NCI-H345 (cell line): ENCODE measurements at regions not wholly inside any gene's neighbourhood (a gene's known extent, or its start where the extent isn't known, plus 50 kb on each side); places are given as distances from the start of the nearest gene placed in this dataset.

Experiments
- DNase-seq: peaks from one replicate; lab custom pipeline; 2025; lab: John Stamatoyannopoulos, UW

DNA sequence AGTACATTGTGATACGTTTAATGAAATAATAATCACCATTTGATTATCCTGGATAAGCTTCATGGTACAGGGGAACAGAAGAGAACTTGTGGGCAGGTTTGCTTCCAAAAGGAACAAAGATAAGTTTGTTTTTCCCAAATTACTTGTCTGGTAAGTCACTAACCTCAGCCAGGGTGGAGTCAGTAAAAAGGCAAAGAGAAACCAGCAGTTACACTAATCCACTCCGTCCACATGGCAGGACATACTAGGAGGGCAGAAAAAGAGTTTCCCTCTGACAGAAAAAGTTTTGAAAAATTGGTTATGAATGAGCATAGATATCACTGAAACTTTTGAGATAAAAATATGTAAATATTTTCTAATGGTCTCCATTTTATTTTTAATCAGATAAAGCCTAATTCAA lies 285.9 kb downstream of the IL15 start:
- DNase-seq, result no peak

DNA sequence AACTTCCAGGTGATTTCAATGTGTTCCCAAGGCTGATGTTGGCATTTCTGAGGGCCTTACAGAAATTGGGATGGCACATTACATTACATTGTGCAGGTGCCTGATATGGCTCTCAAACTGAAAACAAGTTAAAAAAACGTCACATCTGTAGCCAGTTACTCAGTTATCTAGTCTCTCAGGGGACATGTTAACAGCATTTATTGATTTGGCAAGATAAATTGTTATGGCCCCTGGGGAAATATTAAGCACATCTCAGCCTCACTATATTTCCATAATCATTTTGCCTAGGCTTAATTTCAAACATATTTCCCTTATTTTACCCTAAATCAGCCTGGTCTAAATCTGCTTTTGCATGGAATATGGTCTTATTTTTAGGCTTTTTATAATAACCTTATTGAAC lies 290.0 kb downstream of the IL15 start:
- DNase-seq, result no peak

DNA sequence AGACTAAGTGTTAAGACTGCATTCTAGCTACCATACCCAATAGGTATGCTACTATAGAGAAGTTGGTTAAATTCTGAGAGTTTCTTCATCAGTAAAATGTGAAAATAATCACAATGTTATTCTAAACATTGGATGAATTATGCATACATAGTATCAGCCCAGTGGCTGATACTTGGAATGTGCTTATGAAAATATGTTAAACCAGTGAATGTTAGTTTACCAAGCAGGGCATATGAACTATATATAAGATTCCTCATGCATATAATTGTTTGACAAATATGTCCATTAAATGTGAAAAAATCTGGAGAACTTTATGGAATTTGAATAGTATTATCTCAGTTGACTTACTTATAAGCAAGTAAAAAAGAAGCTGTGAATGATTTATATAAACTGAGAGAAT lies 296.1 kb downstream of the IL15 start:
- DNase-seq, result no peak

DNA sequence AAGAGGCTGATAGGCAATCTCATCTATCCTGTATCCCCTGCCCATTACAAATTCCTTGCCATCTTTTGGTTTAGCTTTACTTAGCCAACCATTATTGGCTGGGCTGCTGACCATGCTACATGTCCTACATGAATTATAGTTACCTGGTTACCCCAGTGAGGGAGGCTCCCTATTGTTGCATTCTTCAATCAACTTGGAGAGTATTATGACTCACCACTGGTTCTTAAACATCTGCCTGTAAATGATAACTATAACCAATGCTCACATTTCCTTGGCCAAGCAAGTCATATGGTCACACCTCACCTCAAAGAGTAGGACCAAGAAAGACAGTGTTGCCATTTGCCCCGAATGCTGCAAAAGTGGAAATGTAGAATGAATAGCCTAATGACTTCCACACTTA lies 297.6 kb downstream of the IL15 start:
- DNase-seq, result no peak

DNA sequence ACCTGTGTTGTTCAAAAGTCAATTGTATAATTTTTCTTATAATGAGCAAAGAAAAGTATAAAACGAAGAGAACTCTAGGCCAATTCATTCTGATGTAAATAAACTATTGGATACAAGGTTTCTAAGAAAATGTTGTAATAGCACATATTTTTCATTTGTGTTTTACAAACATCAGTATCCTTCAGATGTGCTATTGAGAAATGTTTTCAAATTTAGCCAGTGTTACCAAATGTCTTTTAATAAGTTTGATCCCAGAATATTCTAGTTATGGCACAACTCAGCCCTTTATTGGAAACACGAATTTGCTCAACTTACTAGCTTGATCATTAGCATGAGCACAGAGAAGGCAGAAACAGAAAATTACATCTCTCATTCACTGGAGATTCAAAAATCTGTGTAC lies 319.3 kb downstream of the IL15 start:
- DNase-seq, result no peak

DNA sequence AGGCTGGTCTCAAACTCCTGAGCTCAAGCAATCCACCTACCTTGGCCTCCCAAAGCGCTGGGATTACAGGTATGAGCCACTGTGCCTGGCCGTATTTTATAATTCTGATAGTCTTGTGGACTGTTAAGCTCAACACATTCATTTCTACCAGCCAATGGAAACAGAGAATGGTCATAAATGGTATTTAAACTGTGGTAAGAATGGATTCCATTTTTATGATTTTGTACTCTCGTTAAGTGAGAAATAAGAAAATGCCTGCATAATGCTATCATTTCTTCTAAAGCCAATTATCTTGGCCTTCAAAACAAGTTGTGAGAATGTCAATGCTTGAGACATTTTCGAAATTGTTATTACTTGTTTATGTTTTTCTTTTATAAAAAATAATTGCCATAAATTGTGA lies 321.0 kb downstream of the IL15 start:
- DNase-seq, result no peak

DNA sequence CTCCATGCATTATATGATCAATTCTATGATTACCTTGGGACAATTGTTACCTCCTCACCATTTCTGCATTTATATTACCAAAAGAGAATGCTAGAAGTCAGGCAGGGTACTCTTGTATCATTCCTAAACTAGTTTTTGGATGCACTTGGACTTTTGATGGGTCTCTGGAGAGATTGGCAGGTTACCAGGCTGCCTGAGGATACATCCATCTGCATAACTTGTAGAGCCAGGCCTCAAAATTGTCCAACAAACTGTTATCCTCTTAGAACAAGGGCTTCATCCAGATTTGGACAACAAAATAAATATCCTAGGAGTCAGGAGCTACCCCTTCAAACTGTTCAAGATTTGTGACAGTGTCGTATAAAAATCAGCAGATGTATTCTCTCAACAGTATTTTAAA lies 326.1 kb downstream of the IL15 start:
- DNase-seq, result no peak

DNA sequence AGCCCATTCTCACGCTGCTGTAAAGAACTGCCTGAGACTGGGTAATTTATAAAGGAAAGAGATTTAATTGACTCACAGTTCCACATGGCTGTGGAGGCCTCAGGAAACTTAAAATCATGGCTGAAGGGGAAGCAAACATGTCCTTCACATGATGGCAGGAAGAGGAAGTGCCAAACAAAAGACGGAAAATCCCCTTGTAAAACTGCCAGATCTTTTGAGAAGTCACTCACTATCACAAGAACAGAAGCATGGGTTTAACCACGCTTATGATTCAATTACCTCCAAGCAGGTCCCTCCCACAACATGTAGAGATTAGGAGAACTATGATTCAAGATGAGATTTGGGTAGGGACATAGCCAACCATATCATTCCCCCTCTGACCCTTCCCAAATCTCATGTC lies 335.5 kb downstream of the IL15 start:
- DNase-seq, result no peak

DNA sequence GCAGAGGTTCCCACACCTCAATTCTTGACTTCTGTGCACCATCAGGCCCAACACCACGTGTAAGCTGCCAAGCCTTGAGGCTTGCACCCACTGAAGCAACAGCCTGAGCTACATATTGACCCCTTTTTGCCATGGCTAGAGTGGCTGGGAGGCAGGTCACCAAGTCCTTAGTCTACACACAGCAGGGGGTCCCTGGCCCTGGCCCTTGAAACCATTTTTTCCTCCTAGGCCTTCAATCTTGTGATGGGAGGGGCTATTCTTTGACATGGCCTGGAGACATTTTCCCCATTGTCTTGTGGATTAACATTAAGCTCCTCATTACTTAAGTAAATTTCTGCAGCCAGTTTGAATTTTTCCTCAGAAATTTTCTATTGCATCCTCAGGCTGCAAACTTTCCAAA lies 336.6 kb downstream of the IL15 start:
- DNase-seq, result no peak
